Adrenal gland (tissue), 5 donors: ENCODE measurements at regions not wholly inside any gene's neighbourhood (a gene's known extent, or its start where the extent isn't known, plus 50 kb on each side); places are given as distances from the start of the nearest gene placed in this dataset.

ENCODE experiments used
- POLR2A ChIP-seq, 2 donors: fragments of 450-650 bp; IDR thresholded peaks; one replicate each; pipeline ENCODE4 v1.6.1; 2017; ENCODE audit warnings: antibody characterized with exemption in 2 of 2, mild to moderate bottlenecking in 2 of 2, moderate library complexity in 1 of 2
- TF ChIP-seq, protein P1 (sequence below), 6 experiments: fragments of 450-650 bp in 4 of 6; fragments of 200-600 bp in 2 of 6; sonication (generic) in 1 of 6; IDR thresholded peaks; 1 replicate in 5 of 6; 2 replicates in 1 of 6; pipeline versions ENCODE4 v1.5.1 to v1.8.0; 2016 to 2021; ENCODE audit warnings: antibody characterized with exemption in 6 of 6, mild to moderate bottlenecking in 2 of 6, moderate library complexity in 1 of 6
- donor health status: DM: no; HTN: no; CAD: no.

DNA sequence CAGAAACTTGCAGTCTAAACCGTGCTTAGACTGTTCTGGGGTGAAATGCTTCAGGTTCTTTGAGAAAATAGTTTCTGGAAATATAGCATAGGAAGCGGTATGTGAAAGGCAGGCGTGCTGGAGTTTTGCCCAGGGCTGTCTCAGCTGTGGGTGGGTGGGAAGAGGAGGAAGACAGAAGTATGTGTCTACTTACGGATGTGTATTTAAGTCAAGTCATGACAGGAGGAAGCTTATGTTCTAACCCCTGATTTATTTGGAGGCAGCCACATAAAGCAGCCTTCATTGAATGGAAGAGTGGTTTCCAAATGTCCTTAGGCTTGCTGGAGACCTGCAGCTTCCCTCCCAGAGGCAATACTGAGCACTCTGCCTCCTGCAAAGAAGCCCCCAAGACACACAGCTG, 126.8 kb upstream of the ADRA1D start:
- no peak for TF ChIP-seq POLR2A (IDR thresholded peaks at IDR 0.05)
- TF ChIP-seq, protein P1, sequence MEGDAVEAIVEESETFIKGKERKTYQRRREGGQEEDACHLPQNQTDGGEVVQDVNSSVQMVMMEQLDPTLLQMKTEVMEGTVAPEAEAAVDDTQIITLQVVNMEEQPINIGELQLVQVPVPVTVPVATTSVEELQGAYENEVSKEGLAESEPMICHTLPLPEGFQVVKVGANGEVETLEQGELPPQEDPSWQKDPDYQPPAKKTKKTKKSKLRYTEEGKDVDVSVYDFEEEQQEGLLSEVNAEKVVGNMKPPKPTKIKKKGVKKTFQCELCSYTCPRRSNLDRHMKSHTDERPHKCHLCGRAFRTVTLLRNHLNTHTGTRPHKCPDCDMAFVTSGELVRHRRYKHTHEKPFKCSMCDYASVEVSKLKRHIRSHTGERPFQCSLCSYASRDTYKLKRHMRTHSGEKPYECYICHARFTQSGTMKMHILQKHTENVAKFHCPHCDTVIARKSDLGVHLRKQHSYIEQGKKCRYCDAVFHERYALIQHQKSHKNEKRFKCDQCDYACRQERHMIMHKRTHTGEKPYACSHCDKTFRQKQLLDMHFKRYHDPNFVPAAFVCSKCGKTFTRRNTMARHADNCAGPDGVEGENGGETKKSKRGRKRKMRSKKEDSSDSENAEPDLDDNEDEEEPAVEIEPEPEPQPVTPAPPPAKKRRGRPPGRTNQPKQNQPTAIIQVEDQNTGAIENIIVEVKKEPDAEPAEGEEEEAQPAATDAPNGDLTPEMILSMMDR (IDR thresholded peaks at IDR 0.05), result no peak
